ENCODE measurements at regions not wholly inside any gene's neighbourhood (a gene's known extent, or its start where the extent isn't known, plus 50 kb on each side); places are given as distances from the start of the nearest gene placed in this dataset.

DNA sequence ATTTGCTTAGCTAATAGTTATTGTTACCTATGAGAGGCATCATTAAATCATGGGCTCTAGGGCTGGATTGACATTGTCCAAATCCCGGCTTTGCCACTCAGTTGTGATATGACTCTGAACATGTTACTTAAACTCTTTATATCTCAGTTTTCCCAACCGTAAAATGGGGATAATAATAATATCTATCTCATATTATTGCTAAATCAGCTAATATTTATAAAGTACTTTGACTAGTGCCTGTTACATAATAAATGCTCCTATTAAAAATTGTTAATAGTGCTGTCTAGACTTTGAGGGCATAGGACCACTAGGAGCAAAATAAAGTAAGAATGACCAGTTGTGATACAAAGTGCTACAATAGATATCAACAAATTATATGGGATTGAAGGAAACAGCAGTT is 376.3 kb upstream of the FIGN start:
- no CpG with 5 or more reads among the region's 2 CpGs for WGBS, 2 donors (ENCODE audit: extremely low coverage in 2 of 2, insufficient read length in 2 of 2, insufficient replicate concordance in 1 of 2)
- no peak overlapping the region for H3K27ac ChIP-seq (replicated peaks; ENCODE audit: low read length)
- H3K23ac ChIP-seq (ENCODE audit: low read depth, low read length, poor library complexity) = no peak overlapping the region
- no peaks in the 10 kb centered on the region for H3K79me1 ChIP-seq (ENCODE audit: low read depth, low read length)
- no peak overlapping the region for H3K18ac ChIP-seq (ENCODE audit: low read length)
- H2BK12ac ChIP-seq (ENCODE audit: low read length) = no peak overlapping the region
- no peak overlapping the region for H4K91ac ChIP-seq (ENCODE audit: low read depth, low read length, poor library complexity)
- H2BK120ac ChIP-seq (ENCODE audit: low read depth, low read length) = no peak overlapping the region
- no peak overlapping the region for H2BK15ac ChIP-seq (ENCODE audit: low read length)
- peaks cover 2 to 5% of the 10 kb centered on the region in 2 donors for H3K4me1 ChIP-seq (ENCODE audit: control insufficient read depth in 2 of 2, insufficient read depth in 1 of 2, low read depth in 1 of 2, low read length in 2 of 2)
- no peaks in the 10 kb centered on the region for H3K36me3 ChIP-seq (replicated peaks in 1 of 2; ENCODE audit: control insufficient read depth in 2 of 2, insufficient read depth in 2 of 2, low read length in 2 of 2)
- H4K8ac ChIP-seq (ENCODE audit: low read depth, low read length) = no peak overlapping the region
- H3K4me2 ChIP-seq (ENCODE audit: insufficient read depth, low read length, poor library complexity, severe bottlenecking) = no peak overlapping the region
- no peak for DNase-seq (ENCODE audit: low spot score)
- no peak overlapping the region for H2AK5ac ChIP-seq (ENCODE audit: low read depth, low read length)
- peaks cover 0 to 2% of the 10 kb centered on the region in 2 donors for H3K9me3 ChIP-seq (replicated peaks in 1 of 2; ENCODE audit: control insufficient read depth in 2 of 2, insufficient read depth in 1 of 2, low read depth in 1 of 2, low read length in 2 of 2)
- H3K4me3 ChIP-seq (ENCODE audit: low read length in 2 of 2) = no peak overlapping the region
- no peak overlapping the region for H2BK5ac ChIP-seq (ENCODE audit: low read length)
- H2AFZ ChIP-seq (ENCODE audit: low read length) = no peak overlapping the region
- no peak overlapping the region for H3K4ac ChIP-seq (ENCODE audit: low read length)
- no peaks in the 10 kb centered on the region for H3K27me3 ChIP-seq (ENCODE audit: control insufficient read depth in 3 of 3, insufficient read depth in 3 of 3, low read depth in 1 of 3, low read length in 3 of 3)
- no peak overlapping the region for H3K9ac ChIP-seq (ENCODE audit: low read depth, low read length, poor library complexity)
- no peak overlapping the region for H3K14ac ChIP-seq (ENCODE audit: low read length)

DNA sequence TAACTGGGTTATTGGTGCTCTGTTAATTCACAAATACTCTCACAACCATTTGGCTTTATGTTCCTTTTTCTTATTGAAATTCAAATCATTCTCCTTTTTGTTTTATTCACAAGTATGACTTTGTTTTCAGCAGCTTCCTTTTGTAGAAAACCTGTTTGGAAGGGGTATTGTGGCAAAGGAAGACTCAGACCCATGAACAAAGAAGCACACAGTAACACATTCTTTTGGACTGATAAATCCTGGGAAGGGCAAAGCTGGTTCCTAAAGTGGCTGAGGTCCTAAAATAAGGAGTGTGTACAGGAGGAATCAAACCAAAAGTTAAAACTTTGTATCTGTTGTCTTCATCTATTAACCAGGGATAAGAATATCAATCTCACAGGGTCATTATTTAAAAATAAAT is 374.7 kb upstream of the FIGN start:
- Histone ChIP-seq H4K91ac (ENCODE audit: low read depth, low read length, poor library complexity) (no peak overlapping the region), H3K79me1 (ENCODE audit: low read depth, low read length) (no peaks in the 10 kb centered on the region), H3K9me3 (replicated peaks in 1 of 2; ENCODE audit: control insufficient read depth in 2 of 2, insufficient read depth in 1 of 2, low read depth in 1 of 2, low read length in 2 of 2) (peaks cover 0 to 2% of the 10 kb centered on the region in 2 donors), H2BK120ac (ENCODE audit: low read depth, low read length) (no peak overlapping the region), H3K4me2 (ENCODE audit: insufficient read depth, low read length, poor library complexity, severe bottlenecking) (no peak overlapping the region), H3K27ac (replicated peaks; ENCODE audit: low read length) (no peak overlapping the region), H3K36me3 (replicated peaks in 1 of 2; ENCODE audit: control insufficient read depth in 2 of 2, insufficient read depth in 2 of 2, low read length in 2 of 2) (no peaks in the 10 kb centered on the region), H3K14ac (ENCODE audit: low read length) (no peak overlapping the region), H2BK12ac (ENCODE audit: low read length) (no peak overlapping the region), H2BK15ac (ENCODE audit: low read length) (no peak overlapping the region), H3K9ac (ENCODE audit: low read depth, low read length, poor library complexity) (no peak overlapping the region), H3K4ac (ENCODE audit: low read length) (no peak overlapping the region), H3K4me1 (ENCODE audit: control insufficient read depth in 2 of 2, insufficient read depth in 1 of 2, low read depth in 1 of 2, low read length in 2 of 2) (peaks cover 2 to 5% of the 10 kb centered on the region in 2 donors), H3K27me3 (ENCODE audit: control insufficient read depth in 3 of 3, insufficient read depth in 3 of 3, low read depth in 1 of 3, low read length in 3 of 3) (no peaks in the 10 kb centered on the region), H4K8ac (ENCODE audit: low read depth, low read length) (no peak overlapping the region), H2AK5ac (ENCODE audit: low read depth, low read length) (no peak overlapping the region), H3K4me3 (ENCODE audit: low read length in 2 of 2) (no peak overlapping the region), H2AFZ (ENCODE audit: low read length) (no peak overlapping the region), H3K23ac (ENCODE audit: low read depth, low read length, poor library complexity) (no peak overlapping the region), H2BK5ac (ENCODE audit: low read length) (no peak overlapping the region), H3K18ac (ENCODE audit: low read length) (no peak overlapping the region)
- DNase-seq (ENCODE audit: low spot score) = no peak

DNA sequence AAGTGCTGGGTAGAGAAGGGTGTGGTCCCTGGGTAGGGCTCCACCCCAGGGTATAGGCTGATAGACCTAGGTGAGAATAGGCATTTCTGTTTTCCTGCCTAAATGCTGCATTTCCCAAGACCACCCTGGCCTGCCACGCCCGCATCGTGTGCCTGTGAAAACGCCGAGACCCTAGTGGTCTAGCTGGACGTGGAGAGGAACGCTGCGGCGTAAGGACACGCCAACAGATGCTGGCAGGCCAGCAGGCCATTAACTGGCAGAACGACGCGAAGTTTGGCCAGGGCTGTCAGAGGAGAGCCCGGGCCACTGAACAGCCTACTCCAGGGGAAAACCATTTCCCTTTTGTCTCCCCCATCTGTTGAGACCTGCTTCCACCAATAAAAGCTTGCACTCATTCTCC is 373.2 kb upstream of the FIGN start:
- Histone ChIP-seq H3K9ac (ENCODE audit: low read depth, low read length, poor library complexity) (no peak overlapping the region), H3K27ac (replicated peaks; ENCODE audit: low read length) (no peak overlapping the region), H3K4me1 (ENCODE audit: control insufficient read depth in 2 of 2, insufficient read depth in 1 of 2, low read depth in 1 of 2, low read length in 2 of 2) (peaks cover 2 to 3% of the 10 kb centered on the region in 2 donors), H4K8ac (ENCODE audit: low read depth, low read length) (no peak overlapping the region), H2BK12ac (ENCODE audit: low read length) (no peak overlapping the region), H2AK5ac (ENCODE audit: low read depth, low read length) (no peak overlapping the region), H3K79me1 (ENCODE audit: low read depth, low read length) (no peaks in the 10 kb centered on the region), H4K91ac (ENCODE audit: low read depth, low read length, poor library complexity) (no peak overlapping the region), H2AFZ (ENCODE audit: low read length) (no peak overlapping the region), H3K9me3 (replicated peaks in 1 of 2; ENCODE audit: control insufficient read depth in 2 of 2, insufficient read depth in 1 of 2, low read depth in 1 of 2, low read length in 2 of 2) (peaks cover 0 to 2% of the 10 kb centered on the region in 2 donors), H3K36me3 (replicated peaks in 1 of 2; ENCODE audit: control insufficient read depth in 2 of 2, insufficient read depth in 2 of 2, low read length in 2 of 2) (no peaks in the 10 kb centered on the region), H3K4me2 (ENCODE audit: insufficient read depth, low read length, poor library complexity, severe bottlenecking) (no peak overlapping the region), H3K27me3 (ENCODE audit: control insufficient read depth in 3 of 3, insufficient read depth in 3 of 3, low read depth in 1 of 3, low read length in 3 of 3) (no peaks in the 10 kb centered on the region), H3K23ac (ENCODE audit: low read depth, low read length, poor library complexity) (no peak overlapping the region), H3K14ac (ENCODE audit: low read length) (no peak overlapping the region), H2BK15ac (ENCODE audit: low read length) (no peak overlapping the region), H3K4ac (ENCODE audit: low read length) (no peak overlapping the region), H3K4me3 (ENCODE audit: low read length in 2 of 2) (peak overlapping the region in 1 of 2 donors; percentile 55), H2BK5ac (ENCODE audit: low read length) (no peak overlapping the region), H3K18ac (ENCODE audit: low read length) (peak overlapping the region; percentile 76), H2BK120ac (ENCODE audit: low read depth, low read length) (no peak overlapping the region)
- whole genome bisulfite sequencing, 2 donors (ENCODE audit: extremely low coverage in 2 of 2, insufficient read length in 2 of 2, insufficient replicate concordance in 1 of 2) = no CpG with 5 or more reads among the region's 14 CpGs
- no peak for DNase-seq (ENCODE audit: low spot score)

DNA sequence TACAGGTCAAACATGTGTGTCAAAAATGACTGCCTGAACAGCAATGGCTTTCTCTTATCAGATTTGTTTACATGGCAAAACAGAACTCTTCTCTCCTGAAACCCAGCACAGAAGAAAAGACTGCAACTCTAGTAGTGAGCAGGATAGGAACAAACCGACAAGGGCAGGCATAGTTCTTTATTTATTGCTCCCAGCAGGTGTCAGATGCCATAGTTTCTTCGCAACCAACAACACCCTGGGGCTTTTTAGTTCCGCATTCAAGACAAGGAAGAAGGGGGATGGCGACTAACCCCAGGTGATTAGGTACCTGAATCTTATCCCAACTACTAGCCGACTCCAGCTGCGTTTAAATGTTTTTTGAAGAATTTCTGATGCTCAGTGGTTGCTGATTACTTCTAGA is 367.5 kb upstream of the FIGN start:
- H3K36me3 ChIP-seq (replicated peaks in 1 of 2; ENCODE audit: control insufficient read depth in 2 of 2, insufficient read depth in 2 of 2, low read length in 2 of 2) = no peaks in the 10 kb centered on the region
- no peak overlapping the region for H3K9ac ChIP-seq (ENCODE audit: low read depth, low read length, poor library complexity)
- DNase-seq (ENCODE audit: low spot score) = no peak
- no peak overlapping the region for H3K4me2 ChIP-seq (ENCODE audit: insufficient read depth, low read length, poor library complexity, severe bottlenecking)
- H3K4ac ChIP-seq (ENCODE audit: low read length) = no peak overlapping the region
- H3K79me1 ChIP-seq (ENCODE audit: low read depth, low read length) = no peaks in the 10 kb centered on the region
- no CpG with 5 or more reads among the region's 6 CpGs for WGBS, 2 donors (ENCODE audit: extremely low coverage in 2 of 2, insufficient read length in 2 of 2, insufficient replicate concordance in 1 of 2)
- H2AK5ac ChIP-seq (ENCODE audit: low read depth, low read length) = no peak overlapping the region
- H2BK5ac ChIP-seq (ENCODE audit: low read length) = no peak overlapping the region
- H3K4me3 ChIP-seq (ENCODE audit: low read length in 2 of 2) = no peak overlapping the region
- H3K27ac ChIP-seq (replicated peaks; ENCODE audit: low read length) = peak overlapping the region; percentile 26
- no peak overlapping the region for H2BK15ac ChIP-seq (ENCODE audit: low read length)
- no peak overlapping the region for H4K8ac ChIP-seq (ENCODE audit: low read depth, low read length)
- H3K9me3 ChIP-seq (replicated peaks in 1 of 2; ENCODE audit: control insufficient read depth in 2 of 2, insufficient read depth in 1 of 2, low read depth in 1 of 2, low read length in 2 of 2) = no peaks in the 10 kb centered on the region
- no peak overlapping the region for H3K14ac ChIP-seq (ENCODE audit: low read length)
- no peak overlapping the region for H2BK120ac ChIP-seq (ENCODE audit: low read depth, low read length)
- H3K23ac ChIP-seq (ENCODE audit: low read depth, low read length, poor library complexity) = no peak overlapping the region
- no peak overlapping the region for H2BK12ac ChIP-seq (ENCODE audit: low read length)
- H4K91ac ChIP-seq (ENCODE audit: low read depth, low read length, poor library complexity) = no peak overlapping the region
- no peak overlapping the region for H3K18ac ChIP-seq (ENCODE audit: low read length)
- no peaks in the 10 kb centered on the region for H3K27me3 ChIP-seq (ENCODE audit: control insufficient read depth in 3 of 3, insufficient read depth in 3 of 3, low read depth in 1 of 3, low read length in 3 of 3)
- H2AFZ ChIP-seq (ENCODE audit: low read length) = peak overlapping the region; percentile 69
- peaks cover 0 to 4% of the 10 kb centered on the region in 2 donors for H3K4me1 ChIP-seq (ENCODE audit: control insufficient read depth in 2 of 2, insufficient read depth in 1 of 2, low read depth in 1 of 2, low read length in 2 of 2)

Measured in neuronal stem cell (in vitro differentiated cells).